ENCODE measurements at regions not wholly inside any gene's neighbourhood (a gene's known extent, or its start where the extent isn't known, plus 50 kb on each side); places are given as distances from the start of the nearest gene placed in this dataset.

DNA sequence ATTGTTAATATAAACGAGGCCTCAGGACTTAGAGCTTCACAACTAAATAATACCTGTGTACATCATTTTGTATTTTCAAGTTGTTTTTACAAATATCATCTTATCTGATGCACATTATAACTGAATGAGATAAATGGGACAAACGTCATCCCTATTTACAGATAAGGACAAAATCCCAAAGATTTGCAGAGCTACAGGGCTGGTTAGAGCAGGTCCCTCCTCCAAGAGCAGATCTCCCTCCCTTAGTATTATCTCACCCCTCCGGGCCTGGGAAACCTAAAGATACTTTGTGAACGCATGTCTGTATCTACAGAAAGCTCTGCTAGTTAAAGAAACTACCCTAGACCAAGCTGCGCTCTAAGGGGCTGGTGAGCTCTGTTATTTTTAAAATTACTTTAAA is 130.4 kb upstream of the PROKR2 start:
- TF ChIP-seq, protein P1, sequence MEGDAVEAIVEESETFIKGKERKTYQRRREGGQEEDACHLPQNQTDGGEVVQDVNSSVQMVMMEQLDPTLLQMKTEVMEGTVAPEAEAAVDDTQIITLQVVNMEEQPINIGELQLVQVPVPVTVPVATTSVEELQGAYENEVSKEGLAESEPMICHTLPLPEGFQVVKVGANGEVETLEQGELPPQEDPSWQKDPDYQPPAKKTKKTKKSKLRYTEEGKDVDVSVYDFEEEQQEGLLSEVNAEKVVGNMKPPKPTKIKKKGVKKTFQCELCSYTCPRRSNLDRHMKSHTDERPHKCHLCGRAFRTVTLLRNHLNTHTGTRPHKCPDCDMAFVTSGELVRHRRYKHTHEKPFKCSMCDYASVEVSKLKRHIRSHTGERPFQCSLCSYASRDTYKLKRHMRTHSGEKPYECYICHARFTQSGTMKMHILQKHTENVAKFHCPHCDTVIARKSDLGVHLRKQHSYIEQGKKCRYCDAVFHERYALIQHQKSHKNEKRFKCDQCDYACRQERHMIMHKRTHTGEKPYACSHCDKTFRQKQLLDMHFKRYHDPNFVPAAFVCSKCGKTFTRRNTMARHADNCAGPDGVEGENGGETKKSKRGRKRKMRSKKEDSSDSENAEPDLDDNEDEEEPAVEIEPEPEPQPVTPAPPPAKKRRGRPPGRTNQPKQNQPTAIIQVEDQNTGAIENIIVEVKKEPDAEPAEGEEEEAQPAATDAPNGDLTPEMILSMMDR (IDR thresholded peaks at IDR 0.05), result no peak
- TF ChIP-seq POLR2A (IDR thresholded peaks at IDR 0.05), result no peak
